CD14-positive monocyte (primary cell): ENCODE measurements at regions not wholly inside any gene's neighbourhood (a gene's known extent, or its start where the extent isn't known, plus 50 kb on each side); places are given as distances from the start of the nearest gene placed in this dataset.

Experiments
- DNase-seq, 3 donors: peaks; one replicate each; pipeline ENCODE4 v3.0.0-alpha.2; 2011 to 2022
- H2AFZ ChIP-seq: 2 replicates; pipeline ENCODE4 v1.6.0; 2012; ENCODE audit warnings: mild to moderate bottlenecking, low read depth, low read length, inconsistent platforms; ENCODE audit not compliant: insufficient read depth, poor library complexity, severe bottlenecking
- H3K27ac ChIP-seq, 2 donors: 1 replicate in 1 of 2; 2 replicates in 1 of 2; pipeline ENCODE4 v1.5.1; 2012 to 2013; ENCODE audit warnings: low read length in 2 of 2, control low read depth in 1 of 2, inconsistent platforms in 1 of 2, low read depth in 1 of 2, mild to moderate bottlenecking in 1 of 2
- H3K27me3 ChIP-seq, 2 donors: one replicate each; pipeline versions ENCODE4 v1.6.0 to v1.6.1; 2011 to 2013; ENCODE audit warnings: low read length in 2 of 2; ENCODE audit not compliant: control insufficient read depth in 2 of 2, insufficient read depth in 2 of 2
- H3K36me3 ChIP-seq, 2 donors: replicated peaks in 1 of 2; 1 replicate in 1 of 2; 2 replicates in 1 of 2; pipeline versions ENCODE4 v1.5.1 to v1.6.1; 2012 to 2013; ENCODE audit warnings: low read length in 2 of 2, control low read depth in 1 of 2, inconsistent platforms in 1 of 2, mild to moderate bottlenecking in 1 of 2; ENCODE audit not compliant: insufficient read depth in 2 of 2, control insufficient read depth in 1 of 2
- H3K4me1 ChIP-seq, 2 donors: 1 replicate in 1 of 2; 2 replicates in 1 of 2; pipeline versions ENCODE4 v1.5.1 to v1.6.1; 2012 to 2013; ENCODE audit warnings: low read length in 2 of 2, control low read depth in 1 of 2, inconsistent platforms in 1 of 2, mild to moderate bottlenecking in 1 of 2, moderate library complexity in 1 of 2; ENCODE audit not compliant: insufficient read depth in 2 of 2, control insufficient read depth in 1 of 2
- H3K4me2 ChIP-seq: replicated peaks from 2 replicates; pipeline ENCODE3; 2012; ENCODE audit warnings: low read length, moderate library complexity, mild to moderate bottlenecking; ENCODE audit not compliant: poor library complexity, severe bottlenecking; ENCODE audit errors: extremely low read depth
- H3K4me3 ChIP-seq, 3 experiments: fragments of 200-600 bp in 1 of 3; sonication (generic) in 1 of 3; replicated peaks in 1 of 3; 1 replicate in 2 of 3; 2 replicates in 1 of 3; pipeline ENCODE4 v1.5.1; 2011 to 2013; ENCODE audit warnings: low read length in 3 of 3, mild to moderate bottlenecking in 3 of 3, control low read depth in 2 of 3, low read depth in 2 of 3, inconsistent platforms in 1 of 3, moderate library complexity in 1 of 3
- H3K79me2 ChIP-seq: 2 replicates; pipeline ENCODE4 v1.6.0; 2012; ENCODE audit warnings: mild to moderate bottlenecking, control low read depth, inconsistent platforms, low read length, moderate library complexity; ENCODE audit not compliant: insufficient read depth
- H3K9ac ChIP-seq: 2 replicates; pipeline ENCODE4 v1.6.0; 2017; ENCODE audit warnings: low read length, mild to moderate bottlenecking; ENCODE audit not compliant: insufficient read depth, poor library complexity, severe bottlenecking
- H3K9me3 ChIP-seq, 2 donors: replicated peaks in 1 of 2; 1 replicate in 1 of 2; 2 replicates in 1 of 2; pipeline versions ENCODE4 v1.5.1 to v1.6.1; 2012 to 2013; ENCODE audit warnings: low read length in 2 of 2, control low read depth in 1 of 2; ENCODE audit not compliant: control insufficient read depth in 1 of 2, insufficient read depth in 1 of 2
- H4K20me1 ChIP-seq: 2 replicates; pipeline ENCODE4 v1.6.0; 2012; ENCODE audit warnings: mild to moderate bottlenecking, low read length, control low read depth, moderate library complexity; ENCODE audit not compliant: insufficient read depth
- H3K27ac Mint-ChIP-seq, 7 donors: one replicate each; pipeline ENCODE4 v1.8.0; 2020; ENCODE audit warnings: mild to moderate bottlenecking in 7 of 7, mixed read lengths in 7 of 7, moderate library complexity in 6 of 7, inconsistent platforms in 2 of 7
- H3K27me3 Mint-ChIP-seq, 3 donors: one replicate each; pipeline ENCODE4 v1.8.0; 2021 to 2022; ENCODE audit warnings: low read depth in 3 of 3, mild to moderate bottlenecking in 3 of 3, mixed read lengths in 3 of 3, moderate library complexity in 3 of 3, inconsistent platforms in 1 of 3
- H3K36me3 Mint-ChIP-seq, 2 donors: one replicate each; pipeline ENCODE4 v1.8.0; 2020; ENCODE audit warnings: mixed read lengths in 2 of 2, inconsistent platforms in 1 of 2, mild to moderate bottlenecking in 1 of 2
- H3K4me1 Mint-ChIP-seq: one replicate; pipeline ENCODE4 v1.8.0; 2020; ENCODE audit warnings: mild to moderate bottlenecking, mixed read lengths
- H3K4me3 Mint-ChIP-seq, 2 donors: one replicate each; pipeline ENCODE4 v1.8.0; 2020; ENCODE audit warnings: mild to moderate bottlenecking in 2 of 2, mixed read lengths in 2 of 2, moderate library complexity in 1 of 2
- H3K9me3 Mint-ChIP-seq, 7 donors: one replicate each; pipeline ENCODE4 v1.8.0; 2020 to 2022; ENCODE audit warnings: mixed read lengths in 7 of 7, mild to moderate bottlenecking in 6 of 7, moderate library complexity in 6 of 7, inconsistent platforms in 2 of 7
- WGBS: methylation state at CpG from one replicate; pipeline ENCODE4 v1.1.5; 2013; ENCODE audit warnings: missing lambda C conversion rate; ENCODE audit not compliant: insufficient coverage; 5-methylcytosine and 5-hydroxymethylcytosine counted together
- intact Hi-C, 2 donors: fragments of 100-400 bp; cut with micrococcal nuclease; formaldehyde crosslinking; loops; one replicate each; pipeline versions ENCODE4 v1.15.0 to v1.15.1; 2023
- TF ChIP-seq, protein P1 (sequence below): fragments of 200-600 bp; IDR thresholded peaks from one replicate; pipeline ENCODE4 v1.8.0; 2022; ENCODE audit warnings: antibody characterized with exemption, mild to moderate bottlenecking

DNA sequence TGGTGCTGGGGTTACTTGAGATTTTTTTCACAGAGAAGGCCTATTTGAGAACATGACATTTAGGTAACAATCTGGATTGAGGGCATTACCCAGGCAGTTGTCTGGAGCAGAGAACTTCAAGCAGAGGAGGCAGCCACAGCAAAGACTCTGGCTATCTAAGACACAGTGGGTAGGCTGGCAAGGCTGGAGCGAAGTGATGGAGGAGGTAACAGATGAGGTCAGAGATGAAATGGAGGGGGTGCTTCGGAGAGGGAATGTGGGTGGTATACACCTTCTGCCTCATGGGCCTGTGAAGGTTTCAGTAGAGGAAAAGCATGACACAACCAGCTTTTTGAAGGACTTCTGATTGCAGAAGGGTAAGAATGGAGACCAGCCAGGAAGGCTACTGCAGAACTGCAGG is 65.9 kb downstream of the TMEM174 start:
- Histone ChIP-seq H3K27me3 (peaks cover 58 to 70% of the 10 kb centered on the region in 2 donors), H2AFZ (no peak overlapping the region), H3K4me2 (no peak overlapping the region), H3K9me3 (peaks cover 0 to 12% of the 10 kb centered on the region in 2 donors), H3K9ac (no peak overlapping the region), H4K20me1 (no peaks in the 10 kb centered on the region), H3K4me1 (no peaks in the 10 kb centered on the region), H3K4me3 (no peak overlapping the region), H3K36me3 (no peaks in the 10 kb centered on the region), H3K79me2 (no peaks in the 10 kb centered on the region), H3K27ac (no peak overlapping the region)
- no peak overlapping the region for H3K4me3 Mint-ChIP-seq
- intact Hi-C loops, result no loop called here
- H3K27ac Mint-ChIP-seq, result no peak overlapping the region
- peaks cover 1% of the 10 kb centered on the region for H3K4me1 Mint-ChIP-seq
- no peaks in the 10 kb centered on the region for H3K36me3 Mint-ChIP-seq
- H3K27me3 Mint-ChIP-seq, result peaks cover 40 to 53% (median 42%) of the 10 kb centered on the region in 3 donors
- TF ChIP-seq, protein P1, sequence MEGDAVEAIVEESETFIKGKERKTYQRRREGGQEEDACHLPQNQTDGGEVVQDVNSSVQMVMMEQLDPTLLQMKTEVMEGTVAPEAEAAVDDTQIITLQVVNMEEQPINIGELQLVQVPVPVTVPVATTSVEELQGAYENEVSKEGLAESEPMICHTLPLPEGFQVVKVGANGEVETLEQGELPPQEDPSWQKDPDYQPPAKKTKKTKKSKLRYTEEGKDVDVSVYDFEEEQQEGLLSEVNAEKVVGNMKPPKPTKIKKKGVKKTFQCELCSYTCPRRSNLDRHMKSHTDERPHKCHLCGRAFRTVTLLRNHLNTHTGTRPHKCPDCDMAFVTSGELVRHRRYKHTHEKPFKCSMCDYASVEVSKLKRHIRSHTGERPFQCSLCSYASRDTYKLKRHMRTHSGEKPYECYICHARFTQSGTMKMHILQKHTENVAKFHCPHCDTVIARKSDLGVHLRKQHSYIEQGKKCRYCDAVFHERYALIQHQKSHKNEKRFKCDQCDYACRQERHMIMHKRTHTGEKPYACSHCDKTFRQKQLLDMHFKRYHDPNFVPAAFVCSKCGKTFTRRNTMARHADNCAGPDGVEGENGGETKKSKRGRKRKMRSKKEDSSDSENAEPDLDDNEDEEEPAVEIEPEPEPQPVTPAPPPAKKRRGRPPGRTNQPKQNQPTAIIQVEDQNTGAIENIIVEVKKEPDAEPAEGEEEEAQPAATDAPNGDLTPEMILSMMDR, result no peak
- peaks cover 0 to 7% (median 3%) of the 10 kb centered on the region in 7 donors for H3K9me3 Mint-ChIP-seq
- DNase-seq, result no peak
- WGBS, result 95% methylated on average over 2 of the region's 2 CpGs

DNA sequence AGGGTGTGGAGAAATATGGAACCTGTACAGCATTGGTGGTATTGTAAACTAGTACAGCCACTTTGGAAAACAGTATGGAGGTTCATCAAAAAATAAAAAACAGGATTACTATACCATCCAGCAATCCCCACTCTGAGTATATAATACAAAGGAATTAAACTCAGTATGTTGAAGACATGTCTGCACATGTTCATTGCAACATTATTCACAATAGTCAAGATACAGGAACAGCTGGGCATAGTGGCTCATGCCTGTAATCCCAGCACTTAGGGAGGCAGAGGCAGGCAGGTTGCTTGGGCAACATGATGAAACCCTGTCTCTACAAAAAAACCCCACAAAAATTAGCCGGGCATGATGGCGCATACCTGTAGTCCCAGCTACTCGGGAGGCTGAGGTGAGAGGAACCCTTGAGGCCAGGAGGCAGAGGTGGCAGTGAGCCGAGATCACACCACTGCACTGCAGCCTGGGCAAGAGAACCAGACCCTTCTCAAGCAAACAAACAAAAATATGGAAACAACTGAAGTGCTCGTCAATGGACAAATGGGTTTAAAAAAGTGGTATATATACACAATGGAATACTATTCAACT is 63.6 kb downstream of the TMEM174 start:
- no peak for DNase-seq
- no peak overlapping the region for H3K9ac ChIP-seq
- H3K4me1 Mint-ChIP-seq, result peaks cover 15% of the 10 kb centered on the region
- peaks cover 0 to 16% (median 6%) of the 10 kb centered on the region in 7 donors for H3K9me3 Mint-ChIP-seq
- no peak overlapping the region for H3K27ac ChIP-seq
- peaks cover 2% of the 10 kb centered on the region in 2 donors for H3K36me3 Mint-ChIP-seq
- H3K4me1 ChIP-seq, result peaks cover 2 to 6% of the 10 kb centered on the region in 2 donors
- H3K27me3 ChIP-seq, result peaks cover 69 to 79% of the 10 kb centered on the region in 2 donors
- peaks cover 56 to 60% (median 57%) of the 10 kb centered on the region in 3 donors for H3K27me3 Mint-ChIP-seq
- H3K27ac Mint-ChIP-seq, result peak overlapping the region in 1 of 7 donors; percentile 34
- H2AFZ ChIP-seq, result no peak overlapping the region
- H3K9me3 ChIP-seq, result peaks cover 8 to 34% of the 10 kb centered on the region in 2 donors
- H4K20me1 ChIP-seq, result no peaks in the 10 kb centered on the region
- TF ChIP-seq, protein P1, result no peak
- no peak overlapping the region for H3K4me2 ChIP-seq
- H3K36me3 ChIP-seq, result no peaks in the 10 kb centered on the region
- intact Hi-C loops, result no loop called here
- no peak overlapping the region for H3K4me3 Mint-ChIP-seq
- 96% methylated on average over 4 of the region's 5 CpGs for WGBS
- H3K79me2 ChIP-seq, result no peaks in the 10 kb centered on the region
- no peak overlapping the region for H3K4me3 ChIP-seq
